ENCODE measurements at regions not wholly inside any gene's neighbourhood (a gene's known extent, or its start where the extent isn't known, plus 50 kb on each side); places are given as distances from the start of the nearest gene placed in this dataset.

DNA sequence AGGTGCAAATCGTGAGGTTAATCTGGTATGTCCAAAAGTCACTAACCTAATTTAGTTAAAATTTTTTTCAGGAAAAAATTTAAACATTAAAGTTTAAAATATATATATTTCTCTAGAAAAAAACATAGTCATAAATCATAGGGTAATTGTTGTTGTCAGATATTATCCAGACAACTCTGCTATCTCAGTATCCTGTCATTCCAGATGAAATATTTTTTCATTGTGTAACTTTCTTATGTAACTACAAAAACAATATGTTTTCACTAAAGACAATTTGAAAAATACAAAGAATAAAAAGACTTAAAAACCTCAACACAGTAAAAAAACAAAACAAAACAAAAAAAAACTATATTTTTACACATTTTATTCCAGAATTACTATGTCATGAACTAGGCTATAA, 57.6 kb downstream of the TENT5A start:
- Histone ChIP-seq H3K36me3 (ENCODE audit: control insufficient read depth, insufficient read depth, low read length) (no peaks in the 10 kb centered on the region), H3K4me3 (ENCODE audit: low read depth in 2 of 2, low read length in 2 of 2) (no peak overlapping the region), H3K4me1 (ENCODE audit: control insufficient read depth, insufficient read depth, low read length) (no peaks in the 10 kb centered on the region), H3K9me3 (ENCODE audit: control insufficient read depth, insufficient read depth, low read depth, low read length) (no peaks in the 10 kb centered on the region), H3K27me3 (ENCODE audit: control insufficient read depth, insufficient read depth, low read length) (no peaks in the 10 kb centered on the region), H3K27ac (ENCODE audit: low read length) (no peak overlapping the region)
- intact Hi-C loops (cut with micrococcal nuclease; ENCODE audit: unreplicated experiment) (no loop called here), in situ Hi-C loops (cut with HindIII; ENCODE audit: low pct_unique_long_range_greater_than_20kb, low sequenced_read_pairs) (no loop called here)
- ATAC-seq = no peak
- DNase-seq (ENCODE audit: low read depth, low spot score) = no peak
- ChIA-PET CTCF (no interaction called here), POLR2A (no interaction called here)
- no TSS peak for BruUV-seq (replicated peaks)
- no peak for TF ChIP-seq SIN3A (IDR thresholded peaks at IDR 0.05; ENCODE audit: borderline replicate concordance, insufficient read depth, low read depth, low read length)
- TF ChIP-seq TCF7L2 (IDR thresholded peaks at IDR 0.05; ENCODE audit: low read depth, low read length) = no peak
- no peak for TF ChIP-seq POLR2AphosphoS5 (IDR thresholded peaks at IDR 0.05; ENCODE audit: low read depth, low read length)
- TF ChIP-seq, protein P1, sequence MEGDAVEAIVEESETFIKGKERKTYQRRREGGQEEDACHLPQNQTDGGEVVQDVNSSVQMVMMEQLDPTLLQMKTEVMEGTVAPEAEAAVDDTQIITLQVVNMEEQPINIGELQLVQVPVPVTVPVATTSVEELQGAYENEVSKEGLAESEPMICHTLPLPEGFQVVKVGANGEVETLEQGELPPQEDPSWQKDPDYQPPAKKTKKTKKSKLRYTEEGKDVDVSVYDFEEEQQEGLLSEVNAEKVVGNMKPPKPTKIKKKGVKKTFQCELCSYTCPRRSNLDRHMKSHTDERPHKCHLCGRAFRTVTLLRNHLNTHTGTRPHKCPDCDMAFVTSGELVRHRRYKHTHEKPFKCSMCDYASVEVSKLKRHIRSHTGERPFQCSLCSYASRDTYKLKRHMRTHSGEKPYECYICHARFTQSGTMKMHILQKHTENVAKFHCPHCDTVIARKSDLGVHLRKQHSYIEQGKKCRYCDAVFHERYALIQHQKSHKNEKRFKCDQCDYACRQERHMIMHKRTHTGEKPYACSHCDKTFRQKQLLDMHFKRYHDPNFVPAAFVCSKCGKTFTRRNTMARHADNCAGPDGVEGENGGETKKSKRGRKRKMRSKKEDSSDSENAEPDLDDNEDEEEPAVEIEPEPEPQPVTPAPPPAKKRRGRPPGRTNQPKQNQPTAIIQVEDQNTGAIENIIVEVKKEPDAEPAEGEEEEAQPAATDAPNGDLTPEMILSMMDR (IDR thresholded peaks at IDR 0.05) = no peak
- TF ChIP-seq, protein P2, sequence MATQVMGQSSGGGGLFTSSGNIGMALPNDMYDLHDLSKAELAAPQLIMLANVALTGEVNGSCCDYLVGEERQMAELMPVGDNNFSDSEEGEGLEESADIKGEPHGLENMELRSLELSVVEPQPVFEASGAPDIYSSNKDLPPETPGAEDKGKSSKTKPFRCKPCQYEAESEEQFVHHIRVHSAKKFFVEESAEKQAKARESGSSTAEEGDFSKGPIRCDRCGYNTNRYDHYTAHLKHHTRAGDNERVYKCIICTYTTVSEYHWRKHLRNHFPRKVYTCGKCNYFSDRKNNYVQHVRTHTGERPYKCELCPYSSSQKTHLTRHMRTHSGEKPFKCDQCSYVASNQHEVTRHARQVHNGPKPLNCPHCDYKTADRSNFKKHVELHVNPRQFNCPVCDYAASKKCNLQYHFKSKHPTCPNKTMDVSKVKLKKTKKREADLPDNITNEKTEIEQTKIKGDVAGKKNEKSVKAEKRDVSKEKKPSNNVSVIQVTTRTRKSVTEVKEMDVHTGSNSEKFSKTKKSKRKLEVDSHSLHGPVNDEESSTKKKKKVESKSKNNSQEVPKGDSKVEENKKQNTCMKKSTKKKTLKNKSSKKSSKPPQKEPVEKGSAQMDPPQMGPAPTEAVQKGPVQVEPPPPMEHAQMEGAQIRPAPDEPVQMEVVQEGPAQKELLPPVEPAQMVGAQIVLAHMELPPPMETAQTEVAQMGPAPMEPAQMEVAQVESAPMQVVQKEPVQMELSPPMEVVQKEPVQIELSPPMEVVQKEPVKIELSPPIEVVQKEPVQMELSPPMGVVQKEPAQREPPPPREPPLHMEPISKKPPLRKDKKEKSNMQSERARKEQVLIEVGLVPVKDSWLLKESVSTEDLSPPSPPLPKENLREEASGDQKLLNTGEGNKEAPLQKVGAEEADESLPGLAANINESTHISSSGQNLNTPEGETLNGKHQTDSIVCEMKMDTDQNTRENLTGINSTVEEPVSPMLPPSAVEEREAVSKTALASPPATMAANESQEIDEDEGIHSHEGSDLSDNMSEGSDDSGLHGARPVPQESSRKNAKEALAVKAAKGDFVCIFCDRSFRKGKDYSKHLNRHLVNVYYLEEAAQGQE (IDR thresholded peaks at IDR 0.05; ENCODE audit: insufficient read depth in 1 of 2, low read depth in 2 of 2, low read length in 1 of 2) = no peak

DNA sequence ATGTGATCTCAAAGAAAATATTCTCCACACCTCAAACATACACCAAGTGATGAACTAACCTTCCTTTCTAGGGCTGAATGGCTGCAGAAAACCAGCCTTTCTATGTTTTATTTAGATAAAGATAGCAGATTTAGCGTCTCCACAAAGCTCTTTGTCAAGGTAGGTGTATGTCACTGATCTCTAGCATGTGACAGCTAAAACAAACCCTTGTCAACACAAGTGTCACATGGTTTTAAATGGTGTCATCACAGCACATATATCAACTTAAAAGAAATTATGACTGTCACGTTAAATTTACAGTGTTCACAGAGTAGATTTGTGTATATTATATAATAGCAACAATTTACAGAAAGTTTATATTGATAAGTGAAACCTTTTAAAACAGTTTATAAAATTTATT, 58.3 kb downstream of the TENT5A start:
- H3K27ac ChIP-seq (ENCODE audit: low read length) = no peak overlapping the region
- DNase-seq (ENCODE audit: low read depth, low spot score) (no peak), ATAC-seq (no peak)
- H3K9me3 ChIP-seq (ENCODE audit: control insufficient read depth, insufficient read depth, low read depth, low read length) = no peaks in the 10 kb centered on the region
- in situ Hi-C loops (cut with HindIII; ENCODE audit: low pct_unique_long_range_greater_than_20kb, low sequenced_read_pairs) (no loop called here), intact Hi-C loops (cut with micrococcal nuclease; ENCODE audit: unreplicated experiment) (no loop called here)
- no peaks in the 10 kb centered on the region for H3K27me3 ChIP-seq (ENCODE audit: control insufficient read depth, insufficient read depth, low read length)
- BruUV-seq (replicated peaks) = no TSS peak
- TF ChIP-seq, protein P1 (IDR thresholded peaks at IDR 0.05) = no peak
- no peak for TF ChIP-seq POLR2AphosphoS5 (IDR thresholded peaks at IDR 0.05; ENCODE audit: low read depth, low read length)
- TF ChIP-seq TCF7L2 (IDR thresholded peaks at IDR 0.05; ENCODE audit: low read depth, low read length) = no peak
- no peak for TF ChIP-seq SIN3A (IDR thresholded peaks at IDR 0.05; ENCODE audit: borderline replicate concordance, insufficient read depth, low read depth, low read length)
- TF ChIP-seq, protein P2 (IDR thresholded peaks at IDR 0.05; ENCODE audit: insufficient read depth in 1 of 2, low read depth in 2 of 2, low read length in 1 of 2) = no peak
- no peaks in the 10 kb centered on the region for H3K4me1 ChIP-seq (ENCODE audit: control insufficient read depth, insufficient read depth, low read length)
- H3K4me3 ChIP-seq (ENCODE audit: low read depth in 2 of 2, low read length in 2 of 2) = no peak overlapping the region
- H3K36me3 ChIP-seq (ENCODE audit: control insufficient read depth, insufficient read depth, low read length) = no peaks in the 10 kb centered on the region
- ChIA-PET CTCF (no interaction called here), POLR2A (no interaction called here)
